Epithelial cell of proximal tubule (primary cell): ENCODE measurements at regions not wholly inside any gene's neighbourhood (a gene's known extent, or its start where the extent isn't known, plus 50 kb on each side); places are given as distances from the start of the nearest gene placed in this dataset.

ENCODE experiments used
- DNase-seq: peaks from one replicate; pipeline ENCODE4 v3.0.0-alpha.2; 2011; ENCODE audit warnings: low read depth
- H3K4me3 ChIP-seq: 2 replicates; pipeline ENCODE4 v1.5.1; 2011; ENCODE audit warnings: low read depth, mild to moderate bottlenecking, low read length
- TF ChIP-seq, protein P1 (sequence below): conservative IDR thresholded peaks from 2 replicates; pipeline ENCODE4 v1.5.1; 2012; ENCODE audit warnings: low read depth, mild to moderate bottlenecking, low read length

GRCh38 chr22:47673557-47673956 lies 911.1 kb downstream of the TBC1D22A start:
- TF ChIP-seq, protein P1, sequence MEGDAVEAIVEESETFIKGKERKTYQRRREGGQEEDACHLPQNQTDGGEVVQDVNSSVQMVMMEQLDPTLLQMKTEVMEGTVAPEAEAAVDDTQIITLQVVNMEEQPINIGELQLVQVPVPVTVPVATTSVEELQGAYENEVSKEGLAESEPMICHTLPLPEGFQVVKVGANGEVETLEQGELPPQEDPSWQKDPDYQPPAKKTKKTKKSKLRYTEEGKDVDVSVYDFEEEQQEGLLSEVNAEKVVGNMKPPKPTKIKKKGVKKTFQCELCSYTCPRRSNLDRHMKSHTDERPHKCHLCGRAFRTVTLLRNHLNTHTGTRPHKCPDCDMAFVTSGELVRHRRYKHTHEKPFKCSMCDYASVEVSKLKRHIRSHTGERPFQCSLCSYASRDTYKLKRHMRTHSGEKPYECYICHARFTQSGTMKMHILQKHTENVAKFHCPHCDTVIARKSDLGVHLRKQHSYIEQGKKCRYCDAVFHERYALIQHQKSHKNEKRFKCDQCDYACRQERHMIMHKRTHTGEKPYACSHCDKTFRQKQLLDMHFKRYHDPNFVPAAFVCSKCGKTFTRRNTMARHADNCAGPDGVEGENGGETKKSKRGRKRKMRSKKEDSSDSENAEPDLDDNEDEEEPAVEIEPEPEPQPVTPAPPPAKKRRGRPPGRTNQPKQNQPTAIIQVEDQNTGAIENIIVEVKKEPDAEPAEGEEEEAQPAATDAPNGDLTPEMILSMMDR = no peak
- DNase-seq = no peak

DNA sequence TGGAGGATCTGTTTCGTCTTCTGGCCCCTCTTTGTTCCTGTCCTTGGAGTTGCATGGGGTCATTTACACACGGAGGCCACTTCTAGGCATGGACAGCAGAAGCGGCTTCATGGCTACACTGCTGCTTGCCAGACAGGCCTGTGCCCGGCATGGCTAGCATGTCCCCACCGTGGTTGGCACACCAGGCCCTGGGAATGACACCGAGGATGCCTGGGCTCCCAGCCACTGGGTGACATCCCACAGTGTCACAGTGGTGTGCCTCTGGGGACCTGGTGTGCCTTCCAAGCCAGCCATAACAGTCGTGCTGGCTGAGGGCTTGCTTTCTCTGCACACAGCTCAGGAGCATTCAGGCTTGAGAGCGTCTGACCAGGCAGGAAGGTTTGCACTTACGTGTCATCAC lies 910.1 kb downstream of the TBC1D22A start:
- TF ChIP-seq, protein P1 = no peak
- no peak overlapping the region for H3K4me3 ChIP-seq
- DNase-seq = no peak

More at GRCh38 chr22:47673557-47673956, 911.1 kb downstream of the TBC1D22A start:
- no peak overlapping the region for H3K4me3 ChIP-seq

DNA sequence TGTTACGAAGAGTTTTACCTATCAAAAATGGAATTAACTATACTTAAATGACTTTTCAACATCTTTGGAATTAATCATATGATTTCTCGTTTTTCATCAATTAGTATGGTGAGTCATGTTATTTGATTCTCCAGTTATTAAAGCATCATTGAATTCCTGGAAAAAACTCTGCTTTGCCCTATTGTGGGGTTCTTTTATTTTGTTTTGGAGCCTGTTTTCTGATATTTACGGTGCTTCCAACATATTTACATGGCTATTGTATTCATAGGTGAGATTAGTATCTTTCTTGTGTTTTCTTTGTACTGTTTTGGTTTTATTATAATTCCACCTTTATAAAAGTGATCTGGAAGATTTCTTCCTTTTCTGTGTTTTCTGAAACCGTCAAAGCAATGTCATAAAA lies 902.7 kb downstream of the TBC1D22A start:
- DNase-seq = no peak
- TF ChIP-seq, protein P1 = no peak
- H3K4me3 ChIP-seq = no peak overlapping the region

GRCh38 chr22:47663615-47664605 lies 901.5 kb downstream of the TBC1D22A start:
- H3K4me3 ChIP-seq = no peak overlapping the region
- TF ChIP-seq, protein P1 = no peak
- DNase-seq = no peak

GRCh38 chr22:47659467-47660223 lies 897.2 kb downstream of the TBC1D22A start:
- TF ChIP-seq, protein P1 = no peak
- no peak overlapping the region for H3K4me3 ChIP-seq
- no peak for DNase-seq

GRCh38 chr22:47658182-47658581 lies 895.7 kb downstream of the TBC1D22A start:
- DNase-seq = no peak
- TF ChIP-seq, protein P1 = no peak
- no peak overlapping the region for H3K4me3 ChIP-seq
